SK-N-SH treated with all-trans-retinoic acid at 6 μM for 48 hours (cell line): ENCODE measurements at regions not wholly inside any gene's neighbourhood (a gene's known extent, or its start where the extent isn't known, plus 50 kb on each side); places are given as distances from the start of the nearest gene placed in this dataset.

Source experiments
- ATAC-seq: fragments of 200-7000 bp; cut with Tn5 transposase; 3 replicates; pipeline ENCODE4 v1.9.1; 2020; ENCODE audit warnings: mild to moderate bottlenecking, moderate library complexity
- ARNTL ChIP-seq: fragments of 450-650 bp; formaldehyde crosslinking; IDR thresholded peaks from 2 replicates; pipeline ENCODE4 v1.5.0; 2020; ENCODE audit warnings: low read depth, mild to moderate bottlenecking, moderate library complexity, borderline replicate concordance
- BACH2 ChIP-seq: fragments of 250-450 bp; sonication (Bioruptor Pico); IDR thresholded peaks from 2 replicates; pipeline ENCODE4 v1.9.0; 2021; ENCODE audit warnings: mild to moderate bottlenecking, borderline replicate concordance
- CSDC2 ChIP-seq: fragments of 250-450 bp; sonication (Bioruptor Pico); IDR thresholded peaks from 2 replicates; pipeline ENCODE4 v1.5.0; 2020; ENCODE audit warnings: mild to moderate bottlenecking, moderate library complexity
- ESRRG ChIP-seq: fragments of 250-450 bp; sonication (Bioruptor Pico); IDR thresholded peaks from 2 replicates; pipeline ENCODE4 v1.6.1; 2021; ENCODE audit warnings: mild to moderate bottlenecking
- GLIS3 ChIP-seq: fragments of 250-450 bp; sonication (Bioruptor Pico); IDR thresholded peaks from 2 replicates; pipeline ENCODE4 v1.5.0; 2020; ENCODE audit warnings: mild to moderate bottlenecking, moderate library complexity
- OSR1 ChIP-seq: fragments of 250-450 bp; sonication (Bioruptor Pico); IDR thresholded peaks from 2 replicates; pipeline ENCODE4 v1.8.0; 2022; ENCODE audit warnings: moderate library complexity, mild to moderate bottlenecking, inconsistent platforms
- POU6F1 ChIP-seq: fragments of 250-450 bp; sonication (Bioruptor Pico); IDR thresholded peaks from 2 replicates; pipeline ENCODE4 v1.8.0; 2021; ENCODE audit warnings: low read depth, mild to moderate bottlenecking, moderate library complexity, borderline replicate concordance
- PPARA ChIP-seq: fragments of 250-450 bp; sonication (Bioruptor Pico); IDR thresholded peaks from 2 replicates; pipeline ENCODE4 v1.5.0; 2020; ENCODE audit warnings: mild to moderate bottlenecking, borderline replicate concordance
- RARB ChIP-seq: fragments of 250-450 bp; sonication (Bioruptor Pico); IDR thresholded peaks from 2 replicates; pipeline ENCODE4 v1.8.0; 2021; ENCODE audit warnings: mild to moderate bottlenecking, moderate library complexity
- SNAI2 ChIP-seq: fragments of 250-450 bp; sonication (Bioruptor Pico); IDR thresholded peaks from 2 replicates; pipeline ENCODE4 v1.5.0; 2020; ENCODE audit warnings: mild to moderate bottlenecking, moderate library complexity
- TCF4 ChIP-seq: fragments of 250-450 bp; sonication (Bioruptor Pico); IDR thresholded peaks from 2 replicates; pipeline ENCODE4 v1.8.0; 2021; ENCODE audit warnings: mild to moderate bottlenecking, moderate library complexity, borderline replicate concordance
- TOX ChIP-seq: fragments of 250-450 bp; sonication (Bioruptor Pico); IDR thresholded peaks from 2 replicates; pipeline ENCODE4 v1.8.0; 2021; ENCODE audit warnings: mild to moderate bottlenecking, moderate library complexity, borderline replicate concordance
- TSHZ2 ChIP-seq: fragments of 250-450 bp; sonication (Bioruptor Pico); IDR thresholded peaks from 2 replicates; pipeline ENCODE4 v1.5.0; 2020; ENCODE audit warnings: mild to moderate bottlenecking, moderate library complexity
- ZFP3 ChIP-seq: fragments of 250-450 bp; sonication (Bioruptor Pico); IDR thresholded peaks from 2 replicates; pipeline ENCODE4 v1.5.0; 2020; ENCODE audit warnings: mild to moderate bottlenecking, moderate library complexity
- ZFP30 ChIP-seq: fragments of 450-650 bp; formaldehyde crosslinking; IDR thresholded peaks from 2 replicates; pipeline ENCODE4 v1.5.0; 2022; ENCODE audit warnings: mild to moderate bottlenecking, moderate library complexity
- ZNF565 ChIP-seq: fragments of 450-650 bp; formaldehyde crosslinking; conservative IDR thresholded peaks from 2 replicates; pipeline ENCODE4 v1.5.0; 2020; ENCODE audit warnings: low read depth, mild to moderate bottlenecking, moderate library complexity
- ZNF70 ChIP-seq: fragments of 450-650 bp; formaldehyde crosslinking; IDR thresholded peaks from 2 replicates; pipeline ENCODE4 v1.5.0; 2020; ENCODE audit warnings: mild to moderate bottlenecking, moderate library complexity
- ZNF8 ChIP-seq: fragments of 450-650 bp; formaldehyde crosslinking; IDR thresholded peaks from 2 replicates; pipeline ENCODE4 v1.5.0; 2020; ENCODE audit warnings: mild to moderate bottlenecking, moderate library complexity
- TF ChIP-seq, protein P1 (sequence below): fragments of 250-450 bp; sonication (Bioruptor Pico); IDR thresholded peaks from 2 replicates; pipeline ENCODE4 v1.5.1; 2020; ENCODE audit warnings: low read depth, mild to moderate bottlenecking, moderate library complexity
- TF ChIP-seq, protein P2 (sequence below): fragments of 250-450 bp; sonication (Bioruptor Pico); IDR thresholded peaks from 2 replicates; pipeline ENCODE4 v1.8.0; 2020; ENCODE audit warnings: mild to moderate bottlenecking, moderate library complexity, borderline replicate concordance
- TF ChIP-seq, protein P3 (sequence below): fragments of 250-450 bp; sonication (Bioruptor Pico); IDR thresholded peaks from 2 replicates; pipeline ENCODE4 v1.5.1; 2021; ENCODE audit warnings: mild to moderate bottlenecking, moderate library complexity

- TF ChIP-seq TOX (CRISPR knock-in tag) = no peak
- no peak for ATAC-seq
These were observed 83.8 kb upstream of the TMEM168 start for GRCh38 chr7:112873831-112874553.

GRCh38 chr7:112869111-112869774 lies 79.0 kb upstream of the TMEM168 start:
- peak; percentile 85 for ATAC-seq
- TF ChIP-seq ZNF8 (no peak), TOX (CRISPR knock-in tag) (no peak), POU6F1 (no peak), ZNF70 (CRISPR knock-in tag) (no peak), ARNTL (CRISPR knock-in tag) (no peak), ZNF565 (CRISPR knock-in tag) (no peak), PPARA (no peak), TCF4 (no peak), TSHZ2 (CRISPR knock-in tag) (no peak), SNAI2 (no peak), BACH2 (CRISPR knock-in tag) (no peak), ESRRG (CRISPR knock-in tag) (no peak), RARB (no peak), GLIS3 (CRISPR knock-in tag) (no peak), ZFP30 (CRISPR knock-in tag) (no peak), OSR1 (CRISPR knock-in tag) (no peak)
- TF ChIP-seq, protein P1, sequence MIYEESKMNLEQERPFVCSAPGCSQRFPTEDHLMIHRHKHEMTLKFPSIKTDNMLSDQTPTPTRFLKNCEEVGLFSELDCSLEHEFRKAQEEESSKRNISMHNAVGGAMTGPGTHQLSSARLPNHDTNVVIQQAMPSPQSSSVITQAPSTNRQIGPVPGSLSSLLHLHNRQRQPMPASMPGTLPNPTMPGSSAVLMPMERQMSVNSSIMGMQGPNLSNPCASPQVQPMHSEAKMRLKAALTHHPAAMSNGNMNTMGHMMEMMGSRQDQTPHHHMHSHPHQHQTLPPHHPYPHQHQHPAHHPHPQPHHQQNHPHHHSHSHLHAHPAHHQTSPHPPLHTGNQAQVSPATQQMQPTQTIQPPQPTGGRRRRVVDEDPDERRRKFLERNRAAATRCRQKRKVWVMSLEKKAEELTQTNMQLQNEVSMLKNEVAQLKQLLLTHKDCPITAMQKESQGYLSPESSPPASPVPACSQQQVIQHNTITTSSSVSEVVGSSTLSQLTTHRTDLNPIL (CRISPR knock-in tag) = no peak
- TF ChIP-seq, protein P2, sequence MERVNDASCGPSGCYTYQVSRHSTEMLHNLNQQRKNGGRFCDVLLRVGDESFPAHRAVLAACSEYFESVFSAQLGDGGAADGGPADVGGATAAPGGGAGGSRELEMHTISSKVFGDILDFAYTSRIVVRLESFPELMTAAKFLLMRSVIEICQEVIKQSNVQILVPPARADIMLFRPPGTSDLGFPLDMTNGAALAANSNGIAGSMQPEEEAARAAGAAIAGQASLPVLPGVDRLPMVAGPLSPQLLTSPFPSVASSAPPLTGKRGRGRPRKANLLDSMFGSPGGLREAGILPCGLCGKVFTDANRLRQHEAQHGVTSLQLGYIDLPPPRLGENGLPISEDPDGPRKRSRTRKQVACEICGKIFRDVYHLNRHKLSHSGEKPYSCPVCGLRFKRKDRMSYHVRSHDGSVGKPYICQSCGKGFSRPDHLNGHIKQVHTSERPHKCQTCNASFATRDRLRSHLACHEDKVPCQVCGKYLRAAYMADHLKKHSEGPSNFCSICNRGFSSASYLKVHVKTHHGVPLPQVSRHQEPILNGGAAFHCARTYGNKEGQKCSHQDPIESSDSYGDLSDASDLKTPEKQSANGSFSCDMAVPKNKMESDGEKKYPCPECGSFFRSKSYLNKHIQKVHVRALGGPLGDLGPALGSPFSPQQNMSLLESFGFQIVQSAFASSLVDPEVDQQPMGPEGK (CRISPR knock-in tag) = no peak
- TF ChIP-seq, protein P3, sequence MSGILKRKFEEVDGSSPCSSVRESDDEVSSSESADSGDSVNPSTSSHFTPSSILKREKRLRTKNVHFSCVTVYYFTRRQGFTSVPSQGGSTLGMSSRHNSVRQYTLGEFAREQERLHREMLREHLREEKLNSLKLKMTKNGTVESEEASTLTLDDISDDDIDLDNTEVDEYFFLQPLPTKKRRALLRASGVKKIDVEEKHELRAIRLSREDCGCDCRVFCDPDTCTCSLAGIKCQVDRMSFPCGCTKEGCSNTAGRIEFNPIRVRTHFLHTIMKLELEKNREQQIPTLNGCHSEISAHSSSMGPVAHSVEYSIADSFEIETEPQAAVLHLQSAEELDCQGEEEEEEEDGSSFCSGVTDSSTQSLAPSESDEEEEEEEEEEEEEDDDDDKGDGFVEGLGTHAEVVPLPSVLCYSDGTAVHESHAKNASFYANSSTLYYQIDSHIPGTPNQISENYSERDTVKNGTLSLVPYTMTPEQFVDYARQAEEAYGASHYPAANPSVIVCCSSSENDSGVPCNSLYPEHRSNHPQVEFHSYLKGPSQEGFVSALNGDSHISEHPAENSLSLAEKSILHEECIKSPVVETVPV = no peak
- TF ChIP-seq, all 23 proteins: peak for 0

- no peak for ATAC-seq
- TF ChIP-seq TCF4 (no peak), ZFP3 (CRISPR knock-in tag) (no peak), BACH2 (CRISPR knock-in tag) (no peak), TOX (CRISPR knock-in tag) (no peak), TSHZ2 (CRISPR knock-in tag) (no peak), ZNF565 (CRISPR knock-in tag) (no peak), SNAI2 (no peak), GLIS3 (CRISPR knock-in tag) (no peak), CSDC2 (CRISPR knock-in tag) (no peak)
- TF ChIP-seq, protein P1 (CRISPR knock-in tag) = no peak
These were observed 78.4 kb upstream of the TMEM168 start for GRCh38 chr7:112868609-112869008.
